ENCODE measurements at regions not wholly inside any gene's neighbourhood (a gene's known extent, or its start where the extent isn't known, plus 50 kb on each side); places are given as distances from the start of the nearest gene placed in this dataset.

DNA sequence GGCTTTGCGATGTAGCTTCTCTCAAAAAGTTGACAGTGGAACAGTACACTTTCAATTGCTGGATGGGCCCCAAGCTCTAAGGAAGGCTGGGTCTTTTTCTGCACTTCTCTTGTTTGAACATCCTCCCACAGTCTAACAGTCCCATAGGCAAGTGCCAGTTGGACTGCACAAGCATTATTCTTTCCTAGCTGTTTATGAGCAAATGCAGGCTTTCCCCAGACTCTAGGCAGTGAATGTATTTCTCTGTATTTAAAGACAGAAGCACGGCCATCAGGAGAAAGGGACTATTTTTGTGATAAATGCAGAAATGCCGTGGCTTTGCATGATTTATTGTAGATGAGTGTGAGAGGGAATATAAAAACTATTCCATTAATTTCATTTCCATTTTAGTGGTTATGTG, 539.3 kb upstream of the LMCD1 start:
- no peak for TF ChIP-seq MXI1 (IDR thresholded peaks at IDR 0.05; ENCODE audit: borderline replicate concordance, low read depth, low read length)
- Histone ChIP-seq H3K18ac (ENCODE audit: low read depth, low read length) (no peak overlapping the region), H2BK20ac (ENCODE audit: low read depth, low read length) (no peak overlapping the region)

More for the DNA sequence above, 539.3 kb upstream of the LMCD1 start:
- Histone ChIP-seq H3K4me1 (ENCODE audit: control insufficient read depth, insufficient read depth, low read length) (no peaks in the 10 kb centered on the region), H2AK5ac (ENCODE audit: low read depth, low read length) (no peak overlapping the region), H4K8ac (ENCODE audit: low read depth in 2 of 2, low read length in 2 of 2) (no peak overlapping the region), H4K91ac (ENCODE audit: insufficient read depth, low read depth, low read length) (no peak overlapping the region), H3K27ac (ENCODE audit: insufficient read depth, low read length) (no peak overlapping the region), H3K9ac (ENCODE audit: low read depth, low read length) (no peak overlapping the region), H4K20me1 (ENCODE audit: insufficient read depth, low read length) (no peaks in the 10 kb centered on the region), H2BK15ac (ENCODE audit: low read depth, low read length) (no peak overlapping the region), H3K4ac (ENCODE audit: low read depth, low read length) (no peak overlapping the region), H4K5ac (ENCODE audit: low read depth, low read length) (no peak overlapping the region), H3K23ac (ENCODE audit: low read depth, low read length) (no peak overlapping the region), H3K14ac (replicated peaks; ENCODE audit: low read depth, low read length) (no peak overlapping the region), H3K9me1 (ENCODE audit: insufficient read depth, low read length) (no peaks in the 10 kb centered on the region), H2BK120ac (ENCODE audit: low read depth, low read length) (no peak overlapping the region), H2BK5ac (ENCODE audit: low read depth, low read length, poor library complexity, severe bottlenecking) (no peak overlapping the region), H3K4me3 (ENCODE audit: insufficient read depth, low read depth, low read length) (no peak overlapping the region), H3K79me1 (ENCODE audit: low read depth in 1 of 2, low read length in 2 of 2) (no peaks in the 10 kb centered on the region), H3K9me3 (ENCODE audit: control insufficient read depth, insufficient read depth, low read length) (peaks cover 16% of the 10 kb centered on the region), H3K36me3 (ENCODE audit: control insufficient read depth, insufficient read depth, low read length) (no peaks in the 10 kb centered on the region), H3K56ac (ENCODE audit: extremely low read depth, insufficient read depth, low read length) (no peak overlapping the region), H2AFZ (replicated peaks; ENCODE audit: low read length, poor library complexity) (no peak overlapping the region), H2AK9ac (replicated peaks; ENCODE audit: low read depth, low read length, poor library complexity) (no peak overlapping the region), H3K4me2 (ENCODE audit: low read depth, low read length) (no peak overlapping the region), H3K27me3 (ENCODE audit: control insufficient read depth, insufficient read depth, low read length) (no peaks in the 10 kb centered on the region)
- ChIA-PET CTCF (no interaction called here), POLR2A (ENCODE audit: unreplicated experiment) (no interaction called here)
- BruUV-seq (replicated peaks): no TSS peak
- no CpG with 5 or more reads among the region's 3 CpGs for WGBS, 2 experiments (ENCODE audit: extremely low coverage in 2 of 2, insufficient read length in 1 of 2)
- dilution Hi-C loops (cut with HindIII; ENCODE audit: low sequenced_read_pairs, unreplicated experiment): no loop called here
- ATAC-seq (ENCODE audit: low read depth): no peak
- no peak for DNase-seq
- intact Hi-C loops (cut with micrococcal nuclease): no loop called here
- in situ Hi-C loops (cut with MboI; ENCODE audit: low sequenced_read_pairs): no loop called here

All from IMR-90 (cell line).